ENCODE measurements at regions not wholly inside any gene's neighbourhood (a gene's known extent, or its start where the extent isn't known, plus 50 kb on each side); places are given as distances from the start of the nearest gene placed in this dataset.

- Histone ChIP-seq H3K36me3 (ENCODE audit: control insufficient read depth, low read depth, low read length) (no peaks in the 10 kb centered on the region), H3K4me3 (ENCODE audit: low read length) (no peak overlapping the region), H3K4me1 (ENCODE audit: control insufficient read depth, low read depth, low read length) (peaks cover 10% of the 10 kb centered on the region), H3K9ac (ENCODE audit: low read length) (no peak overlapping the region), H3K27ac (ENCODE audit: low read length) (no peak overlapping the region), H3K9me3 (ENCODE audit: control insufficient read depth, low read depth, low read length) (no peaks in the 10 kb centered on the region), H3K27me3 (ENCODE audit: control insufficient read depth, insufficient read depth, low read length) (no peaks in the 10 kb centered on the region)
Observed at GRCh38 chr3:10555263-10555662, 49.9 kb upstream of the ATP2B2 start.

- Histone ChIP-seq H3K9ac (ENCODE audit: low read length) (no peak overlapping the region), H3K4me3 (ENCODE audit: low read length) (no peak overlapping the region), H3K36me3 (ENCODE audit: control insufficient read depth, low read depth, low read length) (no peaks in the 10 kb centered on the region), H3K27me3 (ENCODE audit: control insufficient read depth, insufficient read depth, low read length) (no peaks in the 10 kb centered on the region), H3K4me1 (ENCODE audit: control insufficient read depth, low read depth, low read length) (peaks cover 10% of the 10 kb centered on the region), H3K27ac (ENCODE audit: low read length) (no peak overlapping the region), H3K9me3 (ENCODE audit: control insufficient read depth, low read depth, low read length) (no peaks in the 10 kb centered on the region)
Observed at GRCh38 chr3:10556312-10556711, 50.9 kb upstream of the ATP2B2 start.

- no peak overlapping the region for H3K27ac ChIP-seq (ENCODE audit: low read length)
- peaks cover 10% of the 10 kb centered on the region for H3K4me1 ChIP-seq (ENCODE audit: control insufficient read depth, low read depth, low read length)
- H3K36me3 ChIP-seq (ENCODE audit: control insufficient read depth, low read depth, low read length), result no peaks in the 10 kb centered on the region
- no peak overlapping the region for H3K4me3 ChIP-seq (ENCODE audit: low read length)
- no peak overlapping the region for H3K9ac ChIP-seq (ENCODE audit: low read length)
- no peaks in the 10 kb centered on the region for H3K27me3 ChIP-seq (ENCODE audit: control insufficient read depth, insufficient read depth, low read length)
- H3K9me3 ChIP-seq (ENCODE audit: control insufficient read depth, low read depth, low read length), result no peaks in the 10 kb centered on the region
Observed at GRCh38 chr3:10557250-10557649, 51.9 kb upstream of the ATP2B2 start.

GRCh38 chr3:10557781-10558373 lies 52.5 kb upstream of the ATP2B2 start:
- no peak overlapping the region for H3K27ac ChIP-seq (ENCODE audit: low read length)
- no peaks in the 10 kb centered on the region for H3K27me3 ChIP-seq (ENCODE audit: control insufficient read depth, insufficient read depth, low read length)
- peaks cover 10% of the 10 kb centered on the region for H3K4me1 ChIP-seq (ENCODE audit: control insufficient read depth, low read depth, low read length)
- no peaks in the 10 kb centered on the region for H3K9me3 ChIP-seq (ENCODE audit: control insufficient read depth, low read depth, low read length)
- no peak overlapping the region for H3K4me3 ChIP-seq (ENCODE audit: low read length)
- H3K36me3 ChIP-seq (ENCODE audit: control insufficient read depth, low read depth, low read length), result no peaks in the 10 kb centered on the region
- H3K9ac ChIP-seq (ENCODE audit: low read length), result no peak overlapping the region

GRCh38 chr3:10558736-10559135 lies 53.4 kb upstream of the ATP2B2 start:
- no peak overlapping the region for H3K4me3 ChIP-seq (ENCODE audit: low read length)
- H3K9ac ChIP-seq (ENCODE audit: low read length), result no peak overlapping the region
- no peak overlapping the region for H3K27ac ChIP-seq (ENCODE audit: low read length)
- peaks cover 5% of the 10 kb centered on the region for H3K4me1 ChIP-seq (ENCODE audit: control insufficient read depth, low read depth, low read length)
- no peaks in the 10 kb centered on the region for H3K36me3 ChIP-seq (ENCODE audit: control insufficient read depth, low read depth, low read length)
- no peaks in the 10 kb centered on the region for H3K9me3 ChIP-seq (ENCODE audit: control insufficient read depth, low read depth, low read length)
- H3K27me3 ChIP-seq (ENCODE audit: control insufficient read depth, insufficient read depth, low read length), result no peaks in the 10 kb centered on the region

GRCh38 chr3:10560060-10560861 lies 54.9 kb upstream of the ATP2B2 start:
- no peaks in the 10 kb centered on the region for H3K27me3 ChIP-seq (ENCODE audit: control insufficient read depth, insufficient read depth, low read length)
- no peaks in the 10 kb centered on the region for H3K36me3 ChIP-seq (ENCODE audit: control insufficient read depth, low read depth, low read length)
- H3K27ac ChIP-seq (ENCODE audit: low read length), result no peak overlapping the region
- no peaks in the 10 kb centered on the region for H3K9me3 ChIP-seq (ENCODE audit: control insufficient read depth, low read depth, low read length)
- no peak overlapping the region for H3K9ac ChIP-seq (ENCODE audit: low read length)
- H3K4me1 ChIP-seq (ENCODE audit: control insufficient read depth, low read depth, low read length), result no peaks in the 10 kb centered on the region
- H3K4me3 ChIP-seq (ENCODE audit: low read length), result no peak overlapping the region

- no peaks in the 10 kb centered on the region for H3K36me3 ChIP-seq (ENCODE audit: control insufficient read depth, low read depth, low read length)
- no peak overlapping the region for H3K9ac ChIP-seq (ENCODE audit: low read length)
- H3K27ac ChIP-seq (ENCODE audit: low read length), result no peak overlapping the region
- H3K27me3 ChIP-seq (ENCODE audit: control insufficient read depth, insufficient read depth, low read length), result no peaks in the 10 kb centered on the region
- H3K4me1 ChIP-seq (ENCODE audit: control insufficient read depth, low read depth, low read length), result no peaks in the 10 kb centered on the region
- H3K9me3 ChIP-seq (ENCODE audit: control insufficient read depth, low read depth, low read length), result no peaks in the 10 kb centered on the region
- no peak overlapping the region for H3K4me3 ChIP-seq (ENCODE audit: low read length)
Observed at GRCh38 chr3:10561162-10561945, 56.0 kb upstream of the ATP2B2 start.

- no peak overlapping the region for H3K9ac ChIP-seq (ENCODE audit: low read length)
- H3K27me3 ChIP-seq (ENCODE audit: control insufficient read depth, insufficient read depth, low read length), result no peaks in the 10 kb centered on the region
- no peak overlapping the region for H3K27ac ChIP-seq (ENCODE audit: low read length)
- no peaks in the 10 kb centered on the region for H3K4me1 ChIP-seq (ENCODE audit: control insufficient read depth, low read depth, low read length)
- H3K4me3 ChIP-seq (ENCODE audit: low read length), result no peak overlapping the region
- no peaks in the 10 kb centered on the region for H3K36me3 ChIP-seq (ENCODE audit: control insufficient read depth, low read depth, low read length)
- no peaks in the 10 kb centered on the region for H3K9me3 ChIP-seq (ENCODE audit: control insufficient read depth, low read depth, low read length)
Observed at GRCh38 chr3:10561946-10562560, 56.7 kb upstream of the ATP2B2 start.

- no peaks in the 10 kb centered on the region for H3K9me3 ChIP-seq (ENCODE audit: control insufficient read depth, low read depth, low read length)
- no peak overlapping the region for H3K9ac ChIP-seq (ENCODE audit: low read length)
- H3K27ac ChIP-seq (ENCODE audit: low read length), result no peak overlapping the region
- no peaks in the 10 kb centered on the region for H3K4me1 ChIP-seq (ENCODE audit: control insufficient read depth, low read depth, low read length)
- no peaks in the 10 kb centered on the region for H3K27me3 ChIP-seq (ENCODE audit: control insufficient read depth, insufficient read depth, low read length)
- no peaks in the 10 kb centered on the region for H3K36me3 ChIP-seq (ENCODE audit: control insufficient read depth, low read depth, low read length)
- H3K4me3 ChIP-seq (ENCODE audit: low read length), result no peak overlapping the region
Observed at GRCh38 chr3:10563396-10563795, 58.0 kb upstream of the ATP2B2 start.

- Histone ChIP-seq H3K36me3 (ENCODE audit: control insufficient read depth, low read depth, low read length) (no peaks in the 10 kb centered on the region), H3K27me3 (ENCODE audit: control insufficient read depth, insufficient read depth, low read length) (no peaks in the 10 kb centered on the region), H3K9ac (ENCODE audit: low read length) (no peak overlapping the region), H3K4me3 (ENCODE audit: low read length) (no peak overlapping the region), H3K9me3 (ENCODE audit: control insufficient read depth, low read depth, low read length) (no peaks in the 10 kb centered on the region), H3K27ac (ENCODE audit: low read length) (no peak overlapping the region), H3K4me1 (ENCODE audit: control insufficient read depth, low read depth, low read length) (no peaks in the 10 kb centered on the region)
Observed at GRCh38 chr3:10565814-10566213, 60.4 kb upstream of the ATP2B2 start.

GRCh38 chr3:10566451-10566850 lies 61.1 kb upstream of the ATP2B2 start:
- Histone ChIP-seq H3K9me3 (ENCODE audit: control insufficient read depth, low read depth, low read length) (no peaks in the 10 kb centered on the region), H3K4me3 (ENCODE audit: low read length) (no peak overlapping the region), H3K36me3 (ENCODE audit: control insufficient read depth, low read depth, low read length) (no peaks in the 10 kb centered on the region), H3K9ac (ENCODE audit: low read length) (no peak overlapping the region), H3K27me3 (ENCODE audit: control insufficient read depth, insufficient read depth, low read length) (no peaks in the 10 kb centered on the region), H3K27ac (ENCODE audit: low read length) (no peak overlapping the region), H3K4me1 (ENCODE audit: control insufficient read depth, low read depth, low read length) (no peaks in the 10 kb centered on the region)
